Fibroblast of skin of right quadriceps (primary cell): ENCODE measurements at regions not wholly inside any gene's neighbourhood (a gene's known extent, or its start where the extent isn't known, plus 50 kb on each side); places are given as distances from the start of the nearest gene placed in this dataset.
A peak's percentile ranks its signal among the peaks of the same experiment; 100 is the strongest.
"Not testable (repeated sequence)": the region's sequence is repeated elsewhere in the genome, so short reads cannot be mapped to it uniquely, and the experiment has no call there.

Source experiments
- DNase-seq: peaks from one replicate; pipeline ENCODE4 v3.0.0-alpha.2; 2013

DNA sequence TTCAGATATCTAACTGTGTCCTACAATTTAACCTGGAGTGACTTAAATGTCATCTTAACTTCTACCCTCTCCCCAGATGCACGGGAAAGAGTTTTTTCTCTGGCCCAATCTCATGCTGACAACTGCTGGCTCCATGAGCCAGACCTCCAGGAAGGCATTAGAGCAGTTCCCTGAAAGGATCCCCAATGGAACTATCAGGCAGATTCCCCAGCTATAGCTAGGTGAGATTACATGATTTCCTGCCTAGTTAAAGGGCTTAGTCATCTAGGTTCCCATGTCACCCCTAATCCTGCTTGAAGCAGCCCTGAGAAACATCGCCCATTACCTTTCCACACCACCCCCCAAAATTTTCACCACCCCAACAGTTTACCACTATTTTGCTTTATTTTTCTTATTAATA lies 373.5 kb upstream of the TRPC7 start:
- DNase-seq: no peak

DNA sequence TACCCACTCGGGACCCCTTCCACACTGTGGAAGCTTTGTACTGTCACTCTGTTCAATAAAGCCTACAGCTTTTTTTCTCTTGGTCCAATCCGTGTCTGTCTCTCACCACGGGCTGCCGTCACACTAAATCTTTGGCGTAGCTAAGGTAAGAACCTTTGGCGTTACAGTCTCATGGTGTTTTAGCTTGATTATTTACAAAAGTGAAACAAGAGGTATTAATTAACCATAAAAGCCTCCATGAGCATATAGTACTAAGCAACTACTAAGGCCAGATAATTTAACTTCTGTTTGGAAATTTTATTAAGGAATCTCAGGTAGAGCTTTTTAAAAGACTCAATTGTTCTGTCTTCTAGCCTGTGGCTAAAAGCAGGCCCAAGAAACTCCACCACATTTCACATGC lies 370.7 kb upstream of the TRPC7 start:
- no peak for DNase-seq

DNA sequence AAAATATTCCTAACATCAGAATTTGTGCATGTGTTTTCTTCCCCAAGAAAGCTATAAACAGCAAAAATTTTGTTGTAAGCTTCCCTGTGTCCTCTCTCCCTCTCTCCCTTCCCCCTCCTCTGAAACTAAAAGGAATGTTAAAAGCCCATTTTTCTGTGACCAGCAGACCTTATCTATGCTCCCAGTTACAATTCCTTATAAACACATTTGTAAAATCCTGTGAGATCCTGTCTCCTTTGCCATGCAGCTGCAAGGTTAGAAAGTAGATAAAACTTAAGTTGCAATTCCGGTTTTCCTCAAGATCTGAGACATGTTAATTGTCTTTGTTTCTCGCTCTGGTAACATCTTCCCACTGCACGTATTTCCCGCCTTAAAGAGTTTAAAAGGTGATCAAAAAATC lies 370.3 kb upstream of the TRPC7 start:
- not testable (repeated sequence) for DNase-seq

DNA sequence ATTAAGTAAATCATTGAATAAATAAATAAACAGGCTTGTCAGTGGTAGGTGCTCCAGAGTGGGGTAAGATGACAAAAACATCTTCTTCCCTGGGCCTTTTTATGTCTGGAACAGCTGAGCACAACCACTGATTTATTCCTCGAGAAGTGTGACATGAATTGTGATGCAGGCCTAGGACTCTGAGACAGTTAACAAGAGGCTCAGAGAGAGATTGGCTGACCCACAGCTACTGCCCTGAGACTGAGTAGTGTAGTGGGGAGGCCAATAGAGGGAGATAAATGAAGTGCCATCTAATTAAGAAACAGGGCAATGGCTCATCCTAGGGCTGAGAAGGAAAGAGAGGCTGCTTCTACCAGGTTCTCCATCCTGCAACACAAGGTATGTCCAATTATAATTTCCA lies 369.3 kb upstream of the TRPC7 start:
- DNase-seq: no peak

DNA sequence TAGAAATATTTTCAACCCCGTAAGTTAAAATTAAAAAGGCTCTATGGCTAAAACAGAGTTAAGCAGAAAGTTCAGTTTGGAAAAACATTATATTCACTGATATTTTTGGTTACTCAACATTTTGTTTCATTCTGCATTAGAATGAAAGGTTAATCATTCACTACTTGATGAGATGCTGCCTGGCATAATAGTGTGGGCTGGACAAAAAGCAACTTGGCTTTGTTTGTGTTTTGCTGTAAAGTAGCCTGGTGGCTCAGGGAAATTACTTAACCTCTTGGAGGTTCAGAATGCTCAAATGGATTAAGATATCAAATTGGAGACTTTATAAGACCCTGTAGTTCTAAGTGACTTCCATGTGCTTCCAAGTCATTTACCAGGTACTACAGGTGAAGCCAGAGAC lies 367.4 kb upstream of the TRPC7 start:
- no peak for DNase-seq

DNA sequence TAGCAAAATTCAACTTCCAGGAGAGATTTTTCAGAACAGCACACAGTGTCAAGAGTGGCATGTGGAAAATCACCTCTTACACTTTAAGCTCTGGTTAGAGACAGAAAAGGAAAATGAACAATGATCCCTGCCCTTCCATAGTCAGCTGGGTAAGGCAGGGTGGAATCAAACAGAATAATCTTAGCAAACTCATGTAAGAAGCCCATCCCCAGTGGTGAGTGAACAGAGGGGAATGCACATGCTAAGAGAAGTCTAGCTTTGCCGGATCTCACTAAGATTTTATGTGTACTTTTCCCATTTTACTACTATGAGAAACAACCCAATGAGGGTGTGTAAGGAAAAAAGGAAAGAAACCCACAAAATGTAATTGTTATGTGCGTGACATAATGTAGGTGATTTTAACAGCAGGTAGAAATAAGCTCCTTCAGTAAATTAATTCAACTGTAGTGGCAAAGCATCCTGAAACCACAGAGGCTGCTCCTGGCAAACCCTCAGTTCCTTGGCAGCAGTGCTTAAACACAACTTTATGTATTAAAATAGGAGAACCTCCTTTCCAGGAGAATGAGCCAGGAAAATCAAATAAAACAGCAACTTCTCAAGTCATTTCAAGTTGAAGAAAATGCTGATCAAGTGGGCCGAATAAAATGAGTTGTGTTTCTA lies 366.0 kb upstream of the TRPC7 start:
- DNase-seq: peak; percentile 26

DNA sequence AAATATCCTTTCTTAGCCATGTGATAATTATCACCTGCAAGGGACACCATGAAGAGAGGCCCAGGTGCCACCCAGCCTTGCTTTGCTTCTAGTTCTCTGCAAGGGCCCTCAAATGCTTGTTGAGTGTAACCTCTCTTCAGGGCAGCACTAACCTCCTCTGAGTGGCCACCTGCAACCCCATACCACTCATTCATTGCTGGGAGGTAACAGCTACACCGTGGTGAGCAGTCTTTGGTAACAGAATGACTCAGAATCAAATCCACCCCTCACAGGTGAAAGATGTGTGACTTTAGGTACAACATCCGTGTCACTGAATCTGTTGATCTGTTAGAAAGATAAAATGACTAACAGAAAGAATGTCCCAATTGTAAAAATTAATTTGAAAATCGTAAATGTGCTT lies 365.1 kb upstream of the TRPC7 start:
- DNase-seq: no peak

DNA sequence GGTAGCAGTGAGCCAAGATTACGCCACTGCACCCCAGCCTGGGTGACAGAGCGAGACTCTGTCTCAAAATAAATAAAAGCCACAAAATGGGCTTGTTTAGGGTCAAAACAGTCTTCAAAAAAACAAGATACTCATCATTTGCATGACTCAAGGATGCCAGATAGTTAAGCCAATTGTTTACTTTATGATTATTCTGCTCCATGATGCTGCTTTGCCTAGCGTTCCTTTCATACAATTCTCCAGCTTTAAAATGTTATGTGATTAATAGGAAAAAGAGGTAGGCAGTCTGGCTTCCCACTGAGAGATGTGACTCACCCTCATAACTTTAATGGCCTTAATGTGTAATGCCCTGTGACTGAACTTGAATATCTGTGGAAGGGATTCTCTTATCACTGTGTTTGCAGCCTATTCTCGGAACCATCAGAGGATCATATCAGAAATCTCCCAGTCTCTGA lies 364.6 kb upstream of the TRPC7 start:
- DNase-seq: peak; percentile 95

DNA sequence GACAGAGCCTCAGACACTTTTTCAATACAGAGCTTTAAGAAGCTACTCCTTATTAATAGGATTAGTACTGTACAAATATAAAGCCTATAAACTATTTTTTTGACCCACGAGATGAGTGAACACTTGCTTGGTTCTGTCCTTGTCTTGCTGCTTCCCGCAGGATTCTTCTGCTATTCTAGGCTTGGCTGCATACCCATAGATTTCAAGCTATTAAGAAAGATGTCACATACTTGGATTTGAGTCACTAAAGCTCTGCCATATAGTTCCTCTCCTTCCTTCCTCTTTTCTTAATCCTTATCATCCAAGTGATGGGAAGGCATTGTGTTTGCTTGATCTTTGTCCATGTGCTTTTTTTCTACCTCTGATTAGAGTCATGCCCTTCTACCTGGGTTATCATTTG lies 361.2 kb upstream of the TRPC7 start:
- no peak for DNase-seq

DNA sequence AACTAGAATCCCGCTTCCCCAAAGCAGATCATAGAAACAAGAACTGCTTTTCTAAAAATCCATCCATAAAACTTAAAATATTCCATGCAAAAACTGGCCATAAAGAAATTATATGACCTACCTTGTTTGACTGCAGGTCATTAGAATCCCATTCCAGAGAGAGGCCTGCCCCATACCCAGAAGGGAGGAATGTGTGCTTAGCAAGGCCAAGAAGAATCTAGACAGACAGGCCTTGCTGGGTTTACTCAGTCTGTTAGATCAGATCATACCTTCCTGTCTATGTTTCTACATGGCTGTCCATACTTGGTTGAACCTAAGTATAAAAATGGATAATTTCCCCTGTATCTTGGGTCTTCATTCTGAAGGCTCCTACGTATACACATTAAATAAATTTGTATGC lies 358.8 kb upstream of the TRPC7 start:
- DNase-seq: no peak

DNA sequence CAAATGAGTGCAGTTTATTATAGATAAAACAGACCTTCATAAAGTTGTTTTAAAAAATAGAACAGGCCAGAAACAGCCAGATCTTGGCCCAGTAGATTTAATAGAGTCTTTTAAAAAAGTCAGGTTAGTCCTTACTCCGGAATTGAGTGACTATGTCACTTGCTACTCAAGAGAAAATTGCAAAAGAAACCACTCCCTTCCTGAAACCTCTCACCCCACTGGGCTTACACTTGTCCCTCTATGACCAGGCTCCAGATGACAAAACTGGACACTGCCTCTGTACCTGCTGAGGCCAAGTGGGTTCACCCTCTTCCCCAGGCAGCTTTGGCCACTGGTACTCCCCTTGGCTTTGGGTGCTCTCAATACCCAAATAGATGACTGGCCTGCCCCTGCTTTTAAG lies 357.2 kb upstream of the TRPC7 start:
- DNase-seq: no peak

DNA sequence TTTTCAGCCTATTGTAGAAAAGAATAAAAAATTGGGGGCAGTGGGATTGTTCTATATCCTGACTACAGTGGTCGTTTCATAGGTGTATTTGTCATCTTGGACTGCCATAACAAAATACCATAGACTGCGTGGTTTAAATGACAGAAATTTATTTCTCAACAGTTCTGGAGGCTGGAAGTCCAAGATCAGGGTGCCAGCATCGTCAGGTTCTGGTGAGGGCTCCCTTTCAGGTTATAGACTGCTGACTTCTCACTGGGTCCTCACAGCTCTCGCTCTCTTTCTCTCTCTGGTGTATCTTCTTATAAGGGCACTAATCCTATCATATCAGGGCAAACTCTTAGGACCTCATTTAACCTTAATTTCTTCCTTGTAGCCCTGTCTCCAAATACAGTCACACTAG lies 356.7 kb upstream of the TRPC7 start:
- no peak for DNase-seq

DNA sequence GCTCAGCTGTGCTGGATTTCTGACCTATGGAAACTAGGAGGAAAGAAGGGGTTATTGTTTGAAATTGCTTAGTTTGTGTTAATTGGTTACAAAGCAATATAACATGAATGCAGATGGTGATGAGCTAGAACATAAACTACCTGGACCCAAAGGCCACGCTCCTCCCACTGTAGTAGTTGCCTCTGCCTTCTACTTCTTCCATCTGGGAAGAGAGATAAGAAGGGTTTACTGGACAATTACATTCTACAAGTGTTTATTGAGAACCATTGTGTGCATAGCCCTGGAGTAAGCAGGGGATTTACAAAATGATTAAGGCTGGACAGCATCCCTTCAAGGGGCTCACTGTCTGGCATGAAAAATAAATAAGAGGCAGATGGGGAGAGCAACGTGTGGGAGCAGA lies 355.3 kb upstream of the TRPC7 start:
- no peak for DNase-seq

DNA sequence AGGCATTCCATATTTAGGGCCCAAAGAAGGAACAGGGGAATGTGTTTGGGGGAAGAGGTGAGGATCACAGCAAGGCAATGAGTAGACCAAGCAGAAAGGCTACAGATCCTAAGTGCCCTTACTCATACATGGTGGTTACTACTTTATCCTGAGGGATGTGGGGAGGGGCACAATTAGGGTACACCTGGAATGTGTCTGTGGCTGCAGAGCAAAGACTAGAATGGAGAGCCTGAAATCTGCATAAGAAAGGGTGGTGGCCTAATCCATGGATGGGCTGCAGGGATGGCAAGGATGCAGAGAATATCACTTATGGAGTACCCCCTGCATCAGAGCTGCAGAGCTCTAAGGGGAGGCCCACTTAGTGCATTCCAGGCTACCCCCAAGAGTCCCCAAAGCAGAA lies 352.6 kb upstream of the TRPC7 start:
- DNase-seq: no peak

DNA sequence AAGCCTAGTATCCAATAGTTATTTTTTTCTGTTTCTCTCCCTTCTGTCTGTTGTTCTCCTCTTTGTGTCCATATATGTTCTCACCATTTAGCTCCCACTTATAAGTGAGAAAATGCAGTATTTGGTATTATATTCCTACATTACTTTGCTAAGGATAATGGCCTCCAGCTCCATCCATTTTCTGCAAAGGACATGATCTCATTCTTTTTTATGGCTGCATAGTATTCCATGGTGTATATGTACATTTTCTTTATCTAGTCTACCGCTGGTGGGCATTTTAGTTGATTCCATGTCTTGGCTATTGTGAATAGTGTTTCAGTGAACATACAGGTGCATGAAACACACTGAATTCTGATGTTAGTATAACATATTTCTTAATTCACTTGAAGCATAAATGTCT lies 348.9 kb upstream of the TRPC7 start:
- DNase-seq: no peak

DNA sequence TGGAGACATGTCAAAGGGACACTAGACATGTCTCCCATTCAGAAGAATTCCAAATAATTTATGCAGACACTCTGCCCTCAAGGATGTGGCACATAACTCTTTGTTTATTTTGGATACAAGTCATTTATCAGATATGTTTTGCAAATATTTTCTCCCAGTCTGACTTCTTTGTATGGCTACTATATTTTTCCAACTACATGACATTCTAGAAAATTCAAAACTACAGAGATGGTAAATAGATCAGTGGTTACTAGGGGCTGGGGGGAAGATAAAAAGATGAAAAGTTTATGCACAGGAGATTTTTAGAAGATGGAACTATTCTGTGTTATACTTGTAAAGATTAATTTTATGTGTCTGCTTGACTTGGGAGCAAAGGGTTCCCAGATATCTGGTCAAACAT lies 347.3 kb upstream of the TRPC7 start:
- DNase-seq: no peak

DNA sequence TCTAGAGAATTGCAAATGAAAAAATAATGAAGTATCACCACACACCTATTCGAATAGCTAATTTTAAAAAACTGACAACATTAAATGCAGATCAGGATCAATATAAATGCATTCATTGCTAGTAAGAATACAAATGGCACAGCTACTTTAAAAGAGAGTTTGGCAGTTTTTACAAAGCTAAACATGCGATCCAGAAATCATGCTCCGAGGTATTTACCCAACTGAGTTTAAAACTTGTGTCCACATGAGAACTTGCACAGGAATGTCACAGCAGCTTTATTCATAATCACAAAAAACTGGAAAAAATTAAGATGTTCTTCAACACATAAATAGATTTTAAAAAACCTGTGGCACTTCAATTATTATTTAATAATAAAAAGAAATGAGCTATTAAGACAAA lies 345.5 kb upstream of the TRPC7 start:
- no peak for DNase-seq

DNA sequence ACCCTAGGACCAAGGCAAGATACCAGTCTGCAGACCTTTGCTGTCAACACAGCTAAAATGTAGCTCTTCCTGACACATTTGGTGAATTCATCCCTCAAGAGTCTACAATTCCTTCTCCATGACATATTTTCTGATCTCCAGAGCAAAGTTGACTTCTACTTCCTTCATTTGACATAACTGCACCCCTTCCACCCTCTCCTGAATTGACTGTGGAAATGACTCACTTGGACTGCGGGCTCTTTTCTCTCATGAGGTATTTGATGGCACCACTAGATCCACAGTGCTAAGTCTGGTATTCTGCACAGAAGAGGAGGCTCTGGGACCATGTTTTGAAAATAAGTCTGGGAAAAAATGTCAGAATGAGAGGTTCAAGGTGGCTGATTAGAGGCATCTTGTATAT lies 338.4 kb upstream of the TRPC7 start:
- peak; percentile 6 for DNase-seq

DNA sequence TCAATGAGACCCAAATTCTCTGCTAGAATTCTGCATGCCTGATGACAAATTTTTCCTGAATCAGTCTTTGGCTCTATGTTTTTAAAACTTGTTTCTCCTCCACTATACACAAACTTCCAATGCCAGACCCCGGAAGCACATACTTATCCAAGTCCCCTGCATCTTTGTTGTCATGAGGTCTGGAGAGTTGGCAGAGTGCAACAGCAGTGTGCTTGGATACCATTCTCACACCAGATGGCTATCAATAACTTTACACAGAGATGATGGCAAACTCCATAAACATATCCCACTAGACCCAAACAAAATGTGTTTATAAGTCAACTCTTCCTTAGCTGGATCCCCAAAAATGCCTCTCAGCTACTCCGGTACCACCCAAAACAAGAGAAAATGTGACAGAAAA lies 337.7 kb upstream of the TRPC7 start:
- DNase-seq: no peak

DNA sequence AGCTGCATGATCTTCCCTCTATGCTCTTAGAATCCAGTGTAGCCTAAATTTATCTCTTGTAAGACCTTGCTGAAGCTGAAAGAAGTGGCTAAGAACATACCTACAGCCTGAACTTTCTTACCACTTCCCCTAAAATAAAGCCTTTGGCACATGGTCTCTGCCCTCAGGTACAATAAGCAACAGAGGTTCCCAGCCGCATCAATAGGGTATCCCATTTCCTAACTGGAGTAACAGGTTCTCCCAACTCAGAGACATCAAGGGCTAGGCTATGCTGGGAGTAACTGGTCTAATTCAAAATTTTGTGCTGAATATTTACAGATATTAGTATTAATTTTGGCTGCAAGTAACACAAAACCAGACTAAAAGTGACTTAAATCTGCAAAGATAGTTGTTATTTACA lies 335.8 kb upstream of the TRPC7 start:
- DNase-seq: no peak

DNA sequence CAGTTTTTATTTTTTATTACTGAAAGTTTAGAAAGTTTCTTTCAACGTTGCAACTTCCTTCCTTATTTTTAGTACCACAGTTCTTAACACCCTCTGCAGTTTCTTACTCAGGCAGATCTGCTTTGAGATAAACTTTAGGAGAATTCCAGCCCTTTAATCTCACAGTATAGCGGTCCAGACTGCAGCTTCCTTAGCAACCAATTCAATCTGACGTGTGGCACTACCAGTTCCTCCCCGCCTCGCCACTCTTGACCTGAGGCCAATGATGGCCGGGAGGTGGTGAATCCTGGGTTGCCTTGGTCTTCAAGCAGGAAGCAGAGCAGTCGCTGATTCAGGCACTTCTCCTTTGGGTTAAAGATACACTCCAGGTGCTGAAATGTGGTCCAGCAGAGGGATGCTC lies 334.3 kb upstream of the TRPC7 start:
- no peak for DNase-seq

DNA sequence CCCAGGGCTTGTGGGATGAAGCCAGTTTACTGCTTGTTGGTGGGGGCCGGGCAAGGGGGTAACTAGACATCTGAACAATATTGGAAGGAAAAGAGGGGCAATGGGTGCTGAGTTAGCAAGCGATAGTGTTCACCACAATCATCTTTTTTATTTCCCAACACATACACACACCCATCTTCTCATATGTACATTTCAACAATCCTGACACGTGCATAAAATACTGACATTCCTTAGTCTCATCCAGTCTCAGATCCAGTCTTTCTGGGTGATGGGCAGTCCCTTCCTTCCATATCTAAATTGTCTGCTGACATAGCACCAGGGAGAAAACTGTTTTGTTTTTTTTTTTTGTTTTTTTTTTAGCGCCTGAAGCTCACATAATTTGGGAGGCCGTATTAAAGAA lies 333.6 kb upstream of the TRPC7 start:
- DNase-seq: no peak

DNA sequence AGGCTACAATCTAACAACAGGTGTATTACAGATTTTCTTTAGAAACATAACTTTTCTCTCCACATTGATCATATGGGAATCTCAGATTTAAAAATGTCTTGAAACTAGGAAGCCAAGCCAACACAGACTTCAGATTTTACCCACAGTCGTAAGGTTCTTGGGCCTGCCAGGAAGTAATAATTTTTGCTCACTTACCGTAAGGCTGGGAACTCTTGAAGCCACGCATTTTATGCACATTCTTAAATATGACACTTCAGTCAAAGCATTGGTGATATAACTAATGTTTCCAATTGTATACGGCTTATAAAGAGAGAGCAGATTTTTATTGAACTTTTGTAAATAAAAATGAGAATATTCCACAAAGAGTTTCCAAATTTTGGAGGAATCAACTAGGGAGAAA lies 328.9 kb upstream of the TRPC7 start:
- no peak for DNase-seq

DNA sequence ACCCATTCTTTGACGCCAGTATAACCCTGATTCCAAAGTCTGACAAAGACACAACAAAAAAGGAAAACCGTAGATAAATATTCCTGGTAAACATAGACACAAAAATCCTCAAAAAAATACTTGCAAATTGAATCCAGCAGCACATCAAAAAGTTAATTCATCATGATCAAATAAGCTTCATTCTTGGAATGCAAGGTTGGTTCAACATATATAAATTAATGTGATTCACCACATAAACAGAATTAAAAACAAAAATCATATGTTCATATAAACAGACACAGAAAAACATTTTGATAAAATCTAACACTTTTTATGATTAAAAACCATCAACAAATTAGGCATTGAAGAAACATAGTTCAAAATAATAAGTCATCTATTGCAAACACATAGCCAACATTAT lies 324.2 kb upstream of the TRPC7 start:
- DNase-seq: no peak

DNA sequence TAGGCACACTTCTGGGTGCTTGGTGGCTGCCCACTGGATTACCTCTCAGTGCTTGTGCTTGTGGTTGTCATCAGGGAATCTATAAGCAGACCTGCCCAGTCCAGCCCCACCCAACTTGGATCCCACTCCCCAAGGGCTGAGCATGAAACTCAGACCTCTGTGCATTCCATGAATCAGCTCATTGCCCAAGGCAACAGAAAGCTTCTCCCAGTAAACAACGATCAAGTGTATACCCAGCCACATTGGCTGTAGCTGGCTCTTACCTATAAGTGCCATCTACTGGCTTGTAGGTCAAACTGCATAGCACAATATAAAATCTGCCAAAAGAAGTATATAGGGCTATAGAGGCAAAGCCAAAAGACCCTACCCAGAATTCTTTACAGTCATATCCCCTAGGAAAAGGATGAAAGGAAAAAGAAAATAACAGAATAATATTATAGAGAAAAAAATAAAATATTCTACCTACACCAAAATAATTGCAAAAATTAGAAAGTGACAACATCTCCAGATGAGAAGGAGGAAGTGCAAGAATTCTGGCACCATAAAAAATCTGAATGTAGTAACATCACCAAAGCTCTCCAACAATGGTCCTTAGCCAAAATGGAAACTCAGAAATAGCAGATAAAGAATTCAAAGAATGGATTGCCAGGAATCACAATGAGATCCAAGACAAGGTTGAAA lies 321.0 kb upstream of the TRPC7 start:
- peak; percentile 46 for DNase-seq
